Embryonic facial prominence (tissue), 1 donor: ENCODE measurements at regions not wholly inside any gene's neighbourhood (a gene's known extent, or its start where the extent isn't known, plus 50 kb on each side); places are given as distances from the start of the nearest gene placed in this dataset.
"Not testable (repeated sequence)": the region's sequence is repeated elsewhere in the genome, so short reads cannot be mapped to it uniquely, and the experiment has no call there.

Experiments
- DNase-seq: peaks from one replicate; pipeline ENCODE4 v3.0.0-alpha.2; 2016; ENCODE audit errors: extremely low spot score

GRCh38 chr10:9205558-9205957, 1151.1 kb downstream of the GATA3 start:
- no peak for DNase-seq

- DNase-seq = no peak
Observed at GRCh38 chr10:9209105-9209798, 1154.8 kb downstream of the GATA3 start.

- DNase-seq = no peak
Observed at GRCh38 chr10:9211228-9211627, 1156.7 kb downstream of the GATA3 start.

- no peak for DNase-seq
Observed at GRCh38 chr10:9214618-9215017, 1160.1 kb downstream of the GATA3 start.

- DNase-seq = no peak
Observed at GRCh38 chr10:9215121-9215520, 1160.6 kb downstream of the GATA3 start.

- DNase-seq = no peak
Observed at GRCh38 chr10:9219860-9220259, 1165.4 kb downstream of the GATA3 start.

- DNase-seq = no peak
Observed at GRCh38 chr10:9222917-9223316, 1168.4 kb downstream of the GATA3 start.

- no peak for DNase-seq
Observed at GRCh38 chr10:9227679-9228365, 1173.3 kb downstream of the GATA3 start.

- no peak for DNase-seq
Observed at GRCh38 chr10:9228771-9229170, 1174.3 kb downstream of the GATA3 start.

- DNase-seq = no peak
Observed at GRCh38 chr10:9229702-9230244, 1175.3 kb downstream of the GATA3 start.

- DNase-seq = no peak
Observed at GRCh38 chr10:9230625-9231024, 1176.1 kb downstream of the GATA3 start.

GRCh38 chr10:9234191-9234590, 1179.7 kb downstream of the GATA3 start:
- no peak for DNase-seq

GRCh38 chr10:9238041-9238440, 1183.6 kb downstream of the GATA3 start:
- no peak for DNase-seq

- no peak for DNase-seq
Observed at GRCh38 chr10:9239298-9239697, 1184.8 kb downstream of the GATA3 start.

- DNase-seq = no peak
Observed at GRCh38 chr10:9243941-9244411, 1189.5 kb downstream of the GATA3 start.

GRCh38 chr10:9244864-9245263, 1190.4 kb downstream of the GATA3 start:
- DNase-seq = no peak

GRCh38 chr10:9253121-9253520, 1198.6 kb downstream of the GATA3 start:
- DNase-seq = no peak

- DNase-seq = no peak
Observed at GRCh38 chr10:9254353-9254752, 1199.9 kb downstream of the GATA3 start.

GRCh38 chr10:9260690-9261089, 1206.2 kb downstream of the GATA3 start:
- no peak for DNase-seq

GRCh38 chr10:9262770-9263169, 1208.3 kb downstream of the GATA3 start:
- DNase-seq = no peak

GRCh38 chr10:9268176-9268575, 1213.7 kb downstream of the GATA3 start:
- no peak for DNase-seq

GRCh38 chr10:9273126-9273833, 1218.8 kb downstream of the GATA3 start:
- DNase-seq = not testable (repeated sequence)
